ENCODE measurements at regions not wholly inside any gene's neighbourhood (a gene's known extent, or its start where the extent isn't known, plus 50 kb on each side); places are given as distances from the start of the nearest gene placed in this dataset.

DNA sequence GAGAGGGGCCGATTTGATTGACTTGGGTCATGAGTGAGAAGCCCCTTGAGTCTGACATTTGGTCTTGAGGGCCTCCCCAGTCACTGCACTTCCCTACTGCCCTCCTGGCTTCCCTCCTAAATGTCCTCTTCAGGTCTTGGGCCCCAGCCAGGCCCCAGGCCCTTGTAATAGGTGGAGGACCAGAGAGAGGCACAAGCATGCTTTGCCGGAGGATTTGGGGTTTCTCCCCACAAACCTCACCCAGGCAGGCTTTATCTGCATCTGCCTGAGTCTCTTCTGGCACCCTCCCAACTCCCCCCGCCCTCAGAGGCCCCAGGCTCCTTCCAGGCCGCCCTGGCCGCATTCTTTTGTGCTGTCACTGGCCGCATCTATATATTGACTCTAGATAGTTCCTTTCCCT lies 270.7 kb downstream of the HAUS1 start:
- BruUV-seq (replicated peaks), result no TSS peak
- POLR2A ChIA-PET (ENCODE audit: unreplicated experiment), result no interaction called here
- no peak overlapping the region for H3K27ac ChIP-seq (ENCODE audit: low read length)
- CTCF ChIA-PET, result no interaction called here
- no peak overlapping the region for H3K4me2 ChIP-seq (ENCODE audit: low read length)
- no peaks in the 10 kb centered on the region for H3K36me3 ChIP-seq (ENCODE audit: low read depth, low read length)
- ATAC-seq (no peak), DNase-seq (no peak)
- no peaks in the 10 kb centered on the region for H3K4me1 ChIP-seq (ENCODE audit: insufficient read depth, low read length)
- no peak overlapping the region for H3K9ac ChIP-seq (ENCODE audit: low read length)
- TF ChIP-seq, protein P1, sequence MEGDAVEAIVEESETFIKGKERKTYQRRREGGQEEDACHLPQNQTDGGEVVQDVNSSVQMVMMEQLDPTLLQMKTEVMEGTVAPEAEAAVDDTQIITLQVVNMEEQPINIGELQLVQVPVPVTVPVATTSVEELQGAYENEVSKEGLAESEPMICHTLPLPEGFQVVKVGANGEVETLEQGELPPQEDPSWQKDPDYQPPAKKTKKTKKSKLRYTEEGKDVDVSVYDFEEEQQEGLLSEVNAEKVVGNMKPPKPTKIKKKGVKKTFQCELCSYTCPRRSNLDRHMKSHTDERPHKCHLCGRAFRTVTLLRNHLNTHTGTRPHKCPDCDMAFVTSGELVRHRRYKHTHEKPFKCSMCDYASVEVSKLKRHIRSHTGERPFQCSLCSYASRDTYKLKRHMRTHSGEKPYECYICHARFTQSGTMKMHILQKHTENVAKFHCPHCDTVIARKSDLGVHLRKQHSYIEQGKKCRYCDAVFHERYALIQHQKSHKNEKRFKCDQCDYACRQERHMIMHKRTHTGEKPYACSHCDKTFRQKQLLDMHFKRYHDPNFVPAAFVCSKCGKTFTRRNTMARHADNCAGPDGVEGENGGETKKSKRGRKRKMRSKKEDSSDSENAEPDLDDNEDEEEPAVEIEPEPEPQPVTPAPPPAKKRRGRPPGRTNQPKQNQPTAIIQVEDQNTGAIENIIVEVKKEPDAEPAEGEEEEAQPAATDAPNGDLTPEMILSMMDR (conservative IDR thresholded peaks at IDR 0.05; ENCODE audit: low read depth, low read length), result no peak
- no peak for TF ChIP-seq EZH2 (IDR thresholded peaks at IDR 0.05; ENCODE audit: low read length, unreplicated experiment)
- TF ChIP-seq EZH2phosphoT487 (IDR thresholded peaks at IDR 0.05; ENCODE audit: borderline replicate concordance, low read length), result no peak
- H3K9me2 ChIP-seq (replicated peaks; ENCODE audit: low read length), result no peaks in the 10 kb centered on the region
- H2AFZ ChIP-seq (ENCODE audit: low read length), result no peak overlapping the region
- no peaks in the 10 kb centered on the region for H3K9me3 ChIP-seq (ENCODE audit: low read length)
- H3F3A ChIP-seq (ENCODE audit: low read length, unreplicated experiment), result no peaks in the 10 kb centered on the region
- intact Hi-C loops (cut with micrococcal nuclease), result no loop called here
- no peaks in the 10 kb centered on the region for H4K20me1 ChIP-seq (ENCODE audit: low read length)
- H3K4me3 ChIP-seq (ENCODE audit: low read length), result no peak overlapping the region
- no peaks in the 10 kb centered on the region for H3K27me3 ChIP-seq (ENCODE audit: low read length)
- no peaks in the 10 kb centered on the region for H3K79me2 ChIP-seq (ENCODE audit: low read length)

DNA sequence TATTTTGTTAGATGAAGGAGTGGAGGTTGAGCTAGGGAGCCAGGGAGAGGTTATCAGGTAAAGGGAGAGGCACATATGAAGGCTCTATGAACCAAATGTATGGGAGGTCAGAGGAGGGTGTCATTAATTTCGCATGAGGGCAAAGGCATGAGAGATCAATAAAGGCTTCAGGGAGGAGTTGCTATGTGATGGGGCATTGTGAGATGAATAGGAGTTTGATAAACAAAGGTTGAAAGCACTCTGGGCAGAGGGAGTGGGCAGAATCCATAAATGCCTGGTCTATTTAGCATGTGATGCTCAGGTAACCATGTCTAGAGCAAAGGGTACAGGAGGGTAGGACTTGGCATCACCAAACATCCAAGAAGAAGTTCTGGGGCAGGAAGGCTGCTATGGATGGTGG lies 273.4 kb downstream of the HAUS1 start:
- no peak overlapping the region for H3K9ac ChIP-seq (ENCODE audit: low read length)
- H3F3A ChIP-seq (ENCODE audit: low read length, unreplicated experiment), result no peaks in the 10 kb centered on the region
- no peaks in the 10 kb centered on the region for H3K36me3 ChIP-seq (ENCODE audit: low read depth, low read length)
- H4K20me1 ChIP-seq (ENCODE audit: low read length), result no peaks in the 10 kb centered on the region
- H3K79me2 ChIP-seq (ENCODE audit: low read length), result no peaks in the 10 kb centered on the region
- intact Hi-C loops (cut with micrococcal nuclease), result no loop called here
- no peaks in the 10 kb centered on the region for H3K27me3 ChIP-seq (ENCODE audit: low read length)
- ATAC-seq (no peak), DNase-seq (no peak)
- H3K27ac ChIP-seq (ENCODE audit: low read length), result no peak overlapping the region
- H3K4me1 ChIP-seq (ENCODE audit: insufficient read depth, low read length), result no peaks in the 10 kb centered on the region
- H3K9me2 ChIP-seq (replicated peaks; ENCODE audit: low read length), result no peaks in the 10 kb centered on the region
- BruUV-seq (replicated peaks), result no TSS peak
- POLR2A ChIA-PET (ENCODE audit: unreplicated experiment), result no interaction called here
- no peak overlapping the region for H3K4me3 ChIP-seq (ENCODE audit: low read length)
- CTCF ChIA-PET, result no interaction called here
- H2AFZ ChIP-seq (ENCODE audit: low read length), result no peak overlapping the region
- TF ChIP-seq EZH2 (IDR thresholded peaks at IDR 0.05; ENCODE audit: low read length, unreplicated experiment), result no peak
- no peak for TF ChIP-seq EZH2phosphoT487 (IDR thresholded peaks at IDR 0.05; ENCODE audit: borderline replicate concordance, low read length)
- TF ChIP-seq, protein P1 (conservative IDR thresholded peaks at IDR 0.05; ENCODE audit: low read depth, low read length), result no peak
- no peak overlapping the region for H3K4me2 ChIP-seq (ENCODE audit: low read length)
- H3K9me3 ChIP-seq (ENCODE audit: low read length), result no peaks in the 10 kb centered on the region

DNA sequence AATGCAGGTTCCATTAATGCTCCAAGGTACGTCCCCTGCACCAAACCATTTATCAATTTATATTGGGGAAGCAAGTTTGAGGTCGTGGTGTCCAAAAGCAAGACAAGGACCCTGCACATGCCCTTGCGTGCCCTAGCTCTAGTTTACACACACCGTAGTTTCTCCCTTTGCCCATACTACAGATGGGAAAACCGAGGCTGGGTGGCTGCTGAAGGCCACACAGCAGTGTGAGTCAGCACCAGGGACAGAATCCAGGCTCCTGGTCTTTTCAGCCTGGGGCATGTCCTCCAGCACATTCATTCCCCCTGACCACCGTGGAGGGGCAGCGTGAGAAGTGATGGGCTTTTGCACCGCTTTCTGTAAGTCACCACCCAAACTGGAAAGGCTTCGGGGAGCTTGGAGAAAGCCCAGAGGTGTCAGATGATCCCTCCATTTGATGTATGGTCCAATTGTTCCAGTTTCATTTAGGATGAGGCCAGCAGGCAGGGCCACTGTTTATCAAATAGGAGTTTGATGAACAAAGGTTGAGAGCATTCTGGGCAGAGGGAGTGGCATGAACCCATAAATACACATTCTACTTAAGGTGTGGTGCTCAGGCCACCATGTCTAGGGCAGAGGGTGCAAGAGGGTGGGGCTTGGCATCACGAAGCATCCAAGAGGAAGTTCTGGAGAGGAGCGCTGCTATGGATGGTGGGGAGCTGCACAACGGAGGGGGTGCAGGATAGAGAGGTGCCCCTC lies 274.1 kb downstream of the HAUS1 start:
- no peak overlapping the region for H2AFZ ChIP-seq (ENCODE audit: low read length)
- H3K4me1 ChIP-seq (ENCODE audit: insufficient read depth, low read length), result no peaks in the 10 kb centered on the region
- intact Hi-C loops (cut with micrococcal nuclease), result no loop called here
- H3K27ac ChIP-seq (ENCODE audit: low read length), result no peak overlapping the region
- DNase-seq (no peak), ATAC-seq (no peak)
- H3K79me2 ChIP-seq (ENCODE audit: low read length), result no peaks in the 10 kb centered on the region
- no peaks in the 10 kb centered on the region for H3F3A ChIP-seq (ENCODE audit: low read length, unreplicated experiment)
- H4K20me1 ChIP-seq (ENCODE audit: low read length), result no peaks in the 10 kb centered on the region
- no peaks in the 10 kb centered on the region for H3K9me3 ChIP-seq (ENCODE audit: low read length)
- ChIA-PET POLR2A (ENCODE audit: unreplicated experiment) (no interaction called here), CTCF (no interaction called here)
- no peak overlapping the region for H3K4me3 ChIP-seq (ENCODE audit: low read length)
- H3K4me2 ChIP-seq (ENCODE audit: low read length), result no peak overlapping the region
- H3K9ac ChIP-seq (ENCODE audit: low read length), result no peak overlapping the region
- no peaks in the 10 kb centered on the region for H3K36me3 ChIP-seq (ENCODE audit: low read depth, low read length)
- TF ChIP-seq, protein P1 (conservative IDR thresholded peaks at IDR 0.05; ENCODE audit: low read depth, low read length), result no peak
- no peak for TF ChIP-seq EZH2phosphoT487 (IDR thresholded peaks at IDR 0.05; ENCODE audit: borderline replicate concordance, low read length)
- no peak for TF ChIP-seq EZH2 (IDR thresholded peaks at IDR 0.05; ENCODE audit: low read length, unreplicated experiment)
- no peaks in the 10 kb centered on the region for H3K9me2 ChIP-seq (replicated peaks; ENCODE audit: low read length)
- H3K27me3 ChIP-seq (ENCODE audit: low read length), result no peaks in the 10 kb centered on the region
- no TSS peak for BruUV-seq (replicated peaks)
